Endodermal cell (in vitro differentiated cells): ENCODE measurements at regions not wholly inside any gene's neighbourhood (a gene's known extent, or its start where the extent isn't known, plus 50 kb on each side); places are given as distances from the start of the nearest gene placed in this dataset.

Experiments
- DNase-seq: peaks from one replicate; pipeline ENCODE4 v3.0.0-alpha.2; 2017
- H3K27ac ChIP-seq: 2 replicates; pipeline ENCODE4 v1.5.1; 2013; ENCODE audit warnings: mild to moderate bottlenecking, low read depth, low read length, moderate library complexity
- H3K27me3 ChIP-seq: 2 replicates; pipeline ENCODE4 v1.6.1; 2013; ENCODE audit warnings: mild to moderate bottlenecking, low read length, moderate library complexity; ENCODE audit not compliant: insufficient read depth, control insufficient read depth, poor library complexity, severe bottlenecking
- H3K36me3 ChIP-seq: 2 replicates; pipeline ENCODE4 v1.7.0; 2013; ENCODE audit warnings: mild to moderate bottlenecking, low read length, moderate library complexity; ENCODE audit not compliant: control insufficient read depth, insufficient read depth
- H3K4me1 ChIP-seq: one replicate; pipeline ENCODE4 v1.7.0; 2013; ENCODE audit warnings: low read length; ENCODE audit not compliant: control insufficient read depth, insufficient read depth
- H3K4me3 ChIP-seq: 2 replicates; pipeline ENCODE4 v1.5.1; 2013; ENCODE audit warnings: mild to moderate bottlenecking, low read length, moderate library complexity
- H3K9ac ChIP-seq: 2 replicates; pipeline ENCODE4 v1.6.1; 2013; ENCODE audit warnings: mild to moderate bottlenecking, low read length, moderate library complexity; ENCODE audit not compliant: poor library complexity, severe bottlenecking; ENCODE audit errors: extremely low read depth
- H3K9me3 ChIP-seq: 2 replicates; pipeline ENCODE4 v1.6.1; 2013; ENCODE audit warnings: mild to moderate bottlenecking, low read length, moderate library complexity; ENCODE audit not compliant: control insufficient read depth
- H3K27ac Mint-ChIP-seq: 2 replicates; pipeline ENCODE4 v1.8.0; 2020; ENCODE audit warnings: mixed read lengths
- H3K27me3 Mint-ChIP-seq: 2 replicates; pipeline ENCODE4 v1.8.0; 2021; ENCODE audit warnings: mild to moderate bottlenecking, mixed read lengths; ENCODE audit not compliant: insufficient read depth
- H3K36me3 Mint-ChIP-seq: 2 replicates; pipeline ENCODE4 v1.8.0; 2020; ENCODE audit warnings: low read depth, mixed read lengths
- H3K4me1 Mint-ChIP-seq: 2 replicates; pipeline ENCODE4 v1.8.0; 2020; ENCODE audit warnings: mixed read lengths
- H3K4me3 Mint-ChIP-seq: 2 replicates; pipeline ENCODE4 v1.8.0; 2020; ENCODE audit warnings: mild to moderate bottlenecking, moderate library complexity, mixed read lengths
- H3K9me3 Mint-ChIP-seq: 2 replicates; pipeline ENCODE4 v1.8.0; 2020; ENCODE audit warnings: mild to moderate bottlenecking, mixed read lengths
- CTCF ChIP-seq: fragments of 200-600 bp; sonication (generic); conservative IDR thresholded peaks from 2 replicates; pipeline ENCODE4 v1.5.0; 2021; ENCODE audit warnings: antibody characterized with exemption, mild to moderate bottlenecking
- WGBS, 2 experiments: methylation state at CpG; one replicate each; pipeline versions ENCODE4 v1.1.5 to v1.1.7; 2013; ENCODE audit warnings: missing lambda C conversion rate in 2 of 2, mixed read lengths in 1 of 2; ENCODE audit not compliant: insufficient coverage in 1 of 2, insufficient read length in 1 of 2; 5-methylcytosine and 5-hydroxymethylcytosine counted together

GRCh38 chr13:50196118-50196517, 180.9 kb downstream of the KCNRG start:
- TF ChIP-seq CTCF: no peak
- Histone ChIP-seq H3K27me3 (no peaks in the 10 kb centered on the region), H3K27ac (no peak overlapping the region), H3K4me1 (no peaks in the 10 kb centered on the region), H3K4me3 (no peak overlapping the region), H3K9me3 (no peaks in the 10 kb centered on the region), H3K36me3 (no peaks in the 10 kb centered on the region), H3K9ac (no peak overlapping the region)
- Mint-ChIP-seq H3K4me3 (no peak overlapping the region), H3K4me1 (no peaks in the 10 kb centered on the region), H3K9me3 (no peaks in the 10 kb centered on the region), H3K27me3 (no peaks in the 10 kb centered on the region), H3K27ac (no peak overlapping the region), H3K36me3 (no peaks in the 10 kb centered on the region)
- WGBS, 2 experiments: 81 to 86% methylated on average over 2 to 3 of the region's 3 CpGs
- DNase-seq: no peak

GRCh38 chr13:50197705-50198104, 182.5 kb downstream of the KCNRG start:
- 93% methylated on average over 2 of the region's 2 CpGs for whole genome bisulfite sequencing, 2 experiments
- Mint-ChIP-seq H3K36me3 (no peaks in the 10 kb centered on the region), H3K27ac (no peak overlapping the region), H3K27me3 (no peaks in the 10 kb centered on the region), H3K4me3 (no peak overlapping the region), H3K4me1 (peaks cover 4% of the 10 kb centered on the region), H3K9me3 (no peaks in the 10 kb centered on the region)
- H3K9me3 ChIP-seq: no peaks in the 10 kb centered on the region
- no peak overlapping the region for H3K9ac ChIP-seq
- no peaks in the 10 kb centered on the region for H3K27me3 ChIP-seq
- no peak for TF ChIP-seq CTCF
- no peaks in the 10 kb centered on the region for H3K4me1 ChIP-seq
- H3K4me3 ChIP-seq: no peak overlapping the region
- H3K36me3 ChIP-seq: no peaks in the 10 kb centered on the region
- DNase-seq: no peak
- H3K27ac ChIP-seq: no peak overlapping the region

DNA sequence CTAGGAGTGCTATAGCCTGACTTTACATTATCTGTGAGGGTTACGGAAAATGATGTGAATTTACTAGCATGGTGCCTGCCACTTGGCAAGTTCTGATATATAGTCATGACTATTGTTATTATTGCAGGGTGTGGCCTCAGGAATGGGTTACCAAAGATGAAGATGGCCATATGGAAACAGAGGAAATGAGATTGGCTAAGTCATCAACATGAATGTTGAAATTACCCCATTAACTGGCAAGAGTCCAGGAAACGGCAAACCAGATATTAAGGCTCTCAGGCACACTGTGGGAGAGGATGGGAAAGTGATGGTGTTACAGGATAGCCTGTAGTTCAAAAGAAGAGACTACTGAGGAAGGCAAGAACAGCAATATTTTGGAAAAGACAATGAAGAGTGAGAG, 183.3 kb downstream of the KCNRG start:
- H3K9me3 ChIP-seq: no peaks in the 10 kb centered on the region
- no peak for DNase-seq
- H3K9ac ChIP-seq: no peak overlapping the region
- no peak for TF ChIP-seq CTCF
- no peak overlapping the region for H3K27ac ChIP-seq
- H3K27ac Mint-ChIP-seq: no peak overlapping the region
- no peaks in the 10 kb centered on the region for H3K27me3 Mint-ChIP-seq
- no peaks in the 10 kb centered on the region for H3K9me3 Mint-ChIP-seq
- H3K27me3 ChIP-seq: no peaks in the 10 kb centered on the region
- no peaks in the 10 kb centered on the region for H3K36me3 ChIP-seq
- H3K4me3 Mint-ChIP-seq: no peak overlapping the region
- no peak overlapping the region for H3K4me3 ChIP-seq
- no peaks in the 10 kb centered on the region for H3K36me3 Mint-ChIP-seq
- H3K4me1 Mint-ChIP-seq: peaks cover 4% of the 10 kb centered on the region
- H3K4me1 ChIP-seq: no peaks in the 10 kb centered on the region
- WGBS, 2 experiments: 98 to 100% methylated on average over 2 of the region's 2 CpGs
